ENCODE measurements at regions not wholly inside any gene's neighbourhood (a gene's known extent, or its start where the extent isn't known, plus 50 kb on each side); places are given as distances from the start of the nearest gene placed in this dataset.

DNA sequence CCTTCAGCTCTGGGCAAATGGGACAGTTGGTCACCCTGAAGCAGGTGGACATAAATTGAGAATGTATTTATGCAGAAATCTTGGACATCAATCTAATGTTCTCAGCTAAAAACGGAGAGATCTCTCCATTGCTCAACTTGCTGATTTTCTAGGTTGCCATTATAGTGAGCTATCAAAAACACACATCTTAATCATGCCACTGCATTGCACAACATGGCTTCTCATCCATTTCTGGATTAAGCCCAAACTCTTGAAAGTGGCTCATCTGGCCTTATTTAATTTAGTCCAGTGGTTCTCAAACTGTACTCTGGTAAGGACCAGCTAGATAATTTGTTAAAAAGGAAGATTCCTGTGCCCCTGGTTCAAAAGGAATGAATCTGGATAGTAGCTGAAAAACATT is 324.9 kb upstream of the CITED2 start:
- TF ChIP-seq, protein P1, sequence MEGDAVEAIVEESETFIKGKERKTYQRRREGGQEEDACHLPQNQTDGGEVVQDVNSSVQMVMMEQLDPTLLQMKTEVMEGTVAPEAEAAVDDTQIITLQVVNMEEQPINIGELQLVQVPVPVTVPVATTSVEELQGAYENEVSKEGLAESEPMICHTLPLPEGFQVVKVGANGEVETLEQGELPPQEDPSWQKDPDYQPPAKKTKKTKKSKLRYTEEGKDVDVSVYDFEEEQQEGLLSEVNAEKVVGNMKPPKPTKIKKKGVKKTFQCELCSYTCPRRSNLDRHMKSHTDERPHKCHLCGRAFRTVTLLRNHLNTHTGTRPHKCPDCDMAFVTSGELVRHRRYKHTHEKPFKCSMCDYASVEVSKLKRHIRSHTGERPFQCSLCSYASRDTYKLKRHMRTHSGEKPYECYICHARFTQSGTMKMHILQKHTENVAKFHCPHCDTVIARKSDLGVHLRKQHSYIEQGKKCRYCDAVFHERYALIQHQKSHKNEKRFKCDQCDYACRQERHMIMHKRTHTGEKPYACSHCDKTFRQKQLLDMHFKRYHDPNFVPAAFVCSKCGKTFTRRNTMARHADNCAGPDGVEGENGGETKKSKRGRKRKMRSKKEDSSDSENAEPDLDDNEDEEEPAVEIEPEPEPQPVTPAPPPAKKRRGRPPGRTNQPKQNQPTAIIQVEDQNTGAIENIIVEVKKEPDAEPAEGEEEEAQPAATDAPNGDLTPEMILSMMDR (IDR thresholded peaks at IDR 0.05; ENCODE audit: low read depth, low read length): no peak
- TF ChIP-seq POLR2A (IDR thresholded peaks at IDR 0.05; ENCODE audit: extremely low read depth, insufficient read length): no peak
